ENCODE measurements at regions not wholly inside any gene's neighbourhood (a gene's known extent, or its start where the extent isn't known, plus 50 kb on each side); places are given as distances from the start of the nearest gene placed in this dataset.
A peak's percentile ranks its signal among the peaks of the same experiment; 100 is the strongest.
"Not testable (repeated sequence)": the region's sequence is repeated elsewhere in the genome, so short reads cannot be mapped to it uniquely, and the experiment has no call there.

DNA sequence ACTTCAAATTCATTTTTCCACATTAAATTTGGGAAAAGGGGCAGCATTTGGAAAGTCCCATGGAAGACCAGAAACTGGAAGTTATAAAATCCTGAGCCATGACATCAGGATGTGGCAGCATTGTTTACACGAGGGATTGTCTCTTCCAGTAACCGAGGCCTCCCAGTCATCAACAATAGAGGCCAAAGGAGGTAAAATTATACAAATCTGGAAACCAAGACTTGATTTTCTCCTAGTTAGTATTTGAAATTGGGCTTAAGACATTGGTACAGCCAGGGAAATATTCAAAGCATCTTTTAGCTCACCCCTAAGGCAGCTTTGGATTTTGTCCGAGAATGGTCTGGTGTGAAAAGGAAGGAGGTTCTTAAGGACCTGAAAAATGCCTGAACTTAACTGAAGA, 251.6 kb upstream of the FOXF1 start:
- WGBS, 2 donors = 85 to 93% methylated on average over 3 of the region's 3 CpGs
- Histone ChIP-seq H3K27me3 (no peaks in the 10 kb centered on the region), H3K36me3 (ENCODE audit: low read depth, missing control alignments) (no peaks in the 10 kb centered on the region), H3K27ac (no peak overlapping the region), H3K9me3 (no peaks in the 10 kb centered on the region), H3K4me1 (no peaks in the 10 kb centered on the region), H3K4me3 (no peak overlapping the region)
- intact Hi-C loops (cut with DNase I; ENCODE audit: low total_unique reads) = no loop called here
- no peak for TF ChIP-seq POLR2A (IDR thresholded peaks at IDR 0.05)
- TF ChIP-seq, protein P1, sequence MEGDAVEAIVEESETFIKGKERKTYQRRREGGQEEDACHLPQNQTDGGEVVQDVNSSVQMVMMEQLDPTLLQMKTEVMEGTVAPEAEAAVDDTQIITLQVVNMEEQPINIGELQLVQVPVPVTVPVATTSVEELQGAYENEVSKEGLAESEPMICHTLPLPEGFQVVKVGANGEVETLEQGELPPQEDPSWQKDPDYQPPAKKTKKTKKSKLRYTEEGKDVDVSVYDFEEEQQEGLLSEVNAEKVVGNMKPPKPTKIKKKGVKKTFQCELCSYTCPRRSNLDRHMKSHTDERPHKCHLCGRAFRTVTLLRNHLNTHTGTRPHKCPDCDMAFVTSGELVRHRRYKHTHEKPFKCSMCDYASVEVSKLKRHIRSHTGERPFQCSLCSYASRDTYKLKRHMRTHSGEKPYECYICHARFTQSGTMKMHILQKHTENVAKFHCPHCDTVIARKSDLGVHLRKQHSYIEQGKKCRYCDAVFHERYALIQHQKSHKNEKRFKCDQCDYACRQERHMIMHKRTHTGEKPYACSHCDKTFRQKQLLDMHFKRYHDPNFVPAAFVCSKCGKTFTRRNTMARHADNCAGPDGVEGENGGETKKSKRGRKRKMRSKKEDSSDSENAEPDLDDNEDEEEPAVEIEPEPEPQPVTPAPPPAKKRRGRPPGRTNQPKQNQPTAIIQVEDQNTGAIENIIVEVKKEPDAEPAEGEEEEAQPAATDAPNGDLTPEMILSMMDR (IDR thresholded peaks at IDR 0.05) = no peak
- DNase-seq = no peak

DNA sequence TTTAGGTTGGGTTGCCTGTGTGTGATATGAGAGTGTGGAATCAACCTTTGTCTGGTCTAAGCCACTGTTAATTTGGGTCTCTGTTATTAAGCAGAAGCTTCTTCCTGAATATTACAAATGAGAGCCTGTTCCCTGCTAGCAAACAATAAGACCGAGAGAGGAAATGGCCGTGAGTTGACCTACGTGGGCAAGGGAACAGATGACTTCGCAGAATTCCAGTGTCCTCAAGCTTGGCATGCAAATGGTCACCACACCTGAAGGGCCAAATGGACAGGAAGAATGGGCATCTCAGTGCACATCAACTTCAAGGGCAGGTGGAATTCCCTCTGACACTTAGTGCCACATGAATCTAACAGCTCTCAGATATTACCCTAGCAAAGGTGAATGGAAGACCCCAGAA, 250.8 kb upstream of the FOXF1 start:
- H3K27ac ChIP-seq = no peak overlapping the region

DNA sequence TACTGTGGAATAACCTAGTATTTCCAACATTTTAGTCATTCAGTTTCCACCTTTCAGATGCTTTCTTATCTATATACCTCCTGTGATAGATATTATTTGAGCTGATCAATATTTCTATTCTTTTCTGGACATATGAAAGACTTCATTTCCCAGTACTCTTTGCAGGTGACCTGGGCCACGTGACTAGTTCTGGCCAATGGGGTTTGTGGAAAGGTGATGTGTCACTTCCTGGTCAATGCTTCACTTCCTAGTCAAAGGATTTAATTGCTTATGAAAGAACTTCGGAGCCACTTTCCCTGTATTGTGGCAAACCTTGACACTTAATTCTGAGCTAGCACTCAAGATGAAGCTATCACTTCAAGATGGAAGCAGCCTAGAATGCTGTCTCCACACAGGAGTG, 248.9 kb upstream of the FOXF1 start:
- TF ChIP-seq, protein P1 (IDR thresholded peaks at IDR 0.05) = no peak
- TF ChIP-seq POLR2A (IDR thresholded peaks at IDR 0.05) = no peak
- intact Hi-C loops (cut with DNase I; ENCODE audit: low total_unique reads) = no loop called here
- peak; percentile 36 for DNase-seq
- Histone ChIP-seq H3K4me1 (no peaks in the 10 kb centered on the region), H3K36me3 (ENCODE audit: low read depth, missing control alignments) (no peaks in the 10 kb centered on the region), H3K27ac (no peak overlapping the region), H3K9me3 (no peaks in the 10 kb centered on the region), H3K4me3 (no peak overlapping the region), H3K27me3 (no peaks in the 10 kb centered on the region)
- 82 to 88% methylated on average over 2 of the region's 2 CpGs for WGBS, 2 donors

More for the DNA sequence above, 250.8 kb upstream of the FOXF1 start:
- no peak for TF ChIP-seq POLR2A (IDR thresholded peaks at IDR 0.05)
- TF ChIP-seq, protein P1 (IDR thresholded peaks at IDR 0.05) = no peak
- Histone ChIP-seq H3K4me1 (no peaks in the 10 kb centered on the region), H3K27me3 (no peaks in the 10 kb centered on the region), H3K9me3 (no peaks in the 10 kb centered on the region), H3K36me3 (ENCODE audit: low read depth, missing control alignments) (no peaks in the 10 kb centered on the region), H3K4me3 (no peak overlapping the region)
- DNase-seq = no peak
- 85 to 93% methylated on average over 4 of the region's 4 CpGs for WGBS, 2 donors
- intact Hi-C loops (cut with DNase I; ENCODE audit: low total_unique reads) = no loop called here

DNA sequence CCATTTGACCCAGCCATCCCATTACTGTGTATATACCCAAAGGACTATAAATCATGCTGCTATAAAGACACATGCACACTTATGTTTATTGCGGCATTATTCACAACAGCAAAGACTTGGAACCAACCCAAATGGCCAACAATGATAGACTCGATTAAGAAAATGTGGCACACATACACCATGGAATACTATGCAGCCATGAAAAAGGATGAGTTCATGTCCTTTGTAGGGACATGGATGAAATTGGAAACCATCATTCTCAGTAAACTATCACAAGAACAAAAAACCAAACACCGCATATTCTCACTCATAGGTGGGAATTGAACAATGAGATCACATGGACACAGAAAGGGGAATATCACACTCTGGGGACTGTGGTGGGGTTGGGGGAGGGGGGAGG, 242.7 kb upstream of the FOXF1 start:
- H3K27ac ChIP-seq; H3K36me3 ChIP-seq (ENCODE audit: low read depth, missing control alignments); H3K4me1 ChIP-seq; H3K4me3 ChIP-seq; DNase-seq; intact Hi-C loops (cut with DNase I; ENCODE audit: low total_unique reads); H3K27me3 ChIP-seq; H3K9me3 ChIP-seq: not testable (repeated sequence)
- WGBS, 2 donors = 91 to 93% methylated on average over 3 of the region's 3 CpGs

DNA sequence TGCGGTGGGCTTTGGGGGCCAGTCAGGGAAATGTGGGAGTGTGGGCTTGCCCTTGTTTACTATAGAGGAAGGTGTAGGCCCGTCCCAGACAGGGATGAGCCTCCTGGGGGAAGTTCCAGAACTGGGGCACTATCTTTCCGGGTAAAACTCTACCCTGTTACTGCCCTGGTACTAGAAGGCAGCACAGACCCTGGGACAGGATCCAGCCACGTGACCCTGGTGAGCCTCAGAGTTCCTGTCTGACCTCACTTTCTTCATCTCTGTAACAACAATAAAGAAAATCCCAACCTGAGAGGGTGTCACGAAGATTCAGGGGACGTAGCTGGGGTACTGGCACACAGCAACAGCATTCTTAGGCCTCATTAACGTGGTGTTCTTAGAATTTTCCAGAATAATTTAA, 239.6 kb upstream of the FOXF1 start:
- WGBS, 2 donors = 65 to 67% methylated on average over 7 of the region's 7 CpGs
- Histone ChIP-seq H3K27me3 (no peaks in the 10 kb centered on the region), H3K36me3 (ENCODE audit: low read depth, missing control alignments) (no peaks in the 10 kb centered on the region), H3K27ac (no peak overlapping the region), H3K9me3 (no peaks in the 10 kb centered on the region), H3K4me1 (no peaks in the 10 kb centered on the region), H3K4me3 (no peak overlapping the region)
- intact Hi-C loops (cut with DNase I; ENCODE audit: low total_unique reads) = no loop called here
- DNase-seq = no peak
- TF ChIP-seq, protein P1 (IDR thresholded peaks at IDR 0.05) = no peak
- no peak for TF ChIP-seq POLR2A (IDR thresholded peaks at IDR 0.05)

All from testis (tissue), 2 donors.